Suprapubic skin (tissue), 4 donors: ENCODE measurements at regions not wholly inside any gene's neighbourhood (a gene's known extent, or its start where the extent isn't known, plus 50 kb on each side); places are given as distances from the start of the nearest gene placed in this dataset.
"Not testable (repeated sequence)": the region's sequence is repeated elsewhere in the genome, so short reads cannot be mapped to it uniquely, and the experiment has no call there.

ENCODE experiments used
- DNase-seq, 2 donors: peaks; one replicate each; pipeline ENCODE4 v3.0.0-alpha.2; 2019; ENCODE audit warnings: low spot score in 2 of 2
- H3K27ac ChIP-seq: fragments of 200-600 bp; sonication (generic); one replicate; pipeline ENCODE4 v1.5.1; 2019
- H3K27me3 ChIP-seq: fragments of 200-600 bp; sonication (generic); one replicate; pipeline ENCODE4 v1.5.1; 2019
- H3K36me3 ChIP-seq: fragments of 200-600 bp; sonication (generic); one replicate; pipeline ENCODE4 v1.5.1; 2019
- H3K4me1 ChIP-seq: fragments of 200-600 bp; sonication (generic); one replicate; pipeline ENCODE4 v1.5.1; 2019
- H3K4me3 ChIP-seq: fragments of 200-600 bp; sonication (generic); one replicate; pipeline ENCODE4 v1.5.1; 2019; ENCODE audit warnings: mild to moderate bottlenecking
- H3K9me3 ChIP-seq: fragments of 200-600 bp; sonication (generic); one replicate; pipeline ENCODE4 v1.5.1; 2019
- CTCF ChIP-seq, 2 donors: fragments of 200-600 bp in 1 of 2; fragments of 450-650 bp in 1 of 2; sonication (generic) in 1 of 2; IDR thresholded peaks; one replicate each; pipeline ENCODE4 v1.5.1; 2016 to 2019; ENCODE audit warnings: antibody characterized with exemption in 2 of 2, mild to moderate bottlenecking in 1 of 2, moderate library complexity in 1 of 2
- EP300 ChIP-seq: sonication (generic); formaldehyde crosslinking; IDR thresholded peaks from one replicate; pipeline ENCODE4 v1.6.1; 2017; ENCODE audit warnings: antibody characterized with exemption
- POLR2A ChIP-seq, 2 donors: fragments of 450-650 bp; IDR thresholded peaks; one replicate each; pipeline ENCODE4 v1.6.1; 2017; ENCODE audit warnings: antibody characterized with exemption in 2 of 2, mild to moderate bottlenecking in 2 of 2, moderate library complexity in 2 of 2
- POLR2AphosphoS5 ChIP-seq, 3 donors: sonication (generic); formaldehyde crosslinking; IDR thresholded peaks; one replicate each; pipeline ENCODE4 v1.6.1; 2017; ENCODE audit warnings: antibody characterized with exemption in 3 of 3
- WGBS: methylation state at CpG from one replicate; pipeline ENCODE4 v1.1.5; 2018; 5-methylcytosine and 5-hydroxymethylcytosine counted together

- no peak for DNase-seq
- Histone ChIP-seq H3K9me3 (no peaks in the 10 kb centered on the region), H3K4me1 (peaks cover 14% of the 10 kb centered on the region), H3K27ac (no peak overlapping the region), H3K36me3 (no peaks in the 10 kb centered on the region), H3K4me3 (no peak overlapping the region), H3K27me3 (no peaks in the 10 kb centered on the region)
- TF ChIP-seq CTCF (IDR thresholded peaks at IDR 0.05) (no peak), POLR2AphosphoS5 (IDR thresholded peaks at IDR 0.05) (no peak), EP300 (no peak), POLR2A (IDR thresholded peaks at IDR 0.05) (no peak)
- WGBS = 53% methylated on average over 3 of the region's 3 CpGs
These were observed 312.4 kb upstream of the DIPK2B start for GRCh38 chrX:45513042-45513441.

- Histone ChIP-seq H3K4me1 (peaks cover 7% of the 10 kb centered on the region), H3K27me3 (no peaks in the 10 kb centered on the region), H3K4me3 (no peak overlapping the region), H3K27ac (no peak overlapping the region), H3K36me3 (no peaks in the 10 kb centered on the region), H3K9me3 (no peaks in the 10 kb centered on the region)
- 81% methylated on average over 2 of the region's 2 CpGs for WGBS
- no peak for DNase-seq
- no peak for TF ChIP-seq EP300
- TF ChIP-seq CTCF (IDR thresholded peaks at IDR 0.05) = no peak
- no peak for TF ChIP-seq POLR2A (IDR thresholded peaks at IDR 0.05)
- no peak for TF ChIP-seq POLR2AphosphoS5 (IDR thresholded peaks at IDR 0.05)
These were observed 307.8 kb upstream of the DIPK2B start for GRCh38 chrX:45508454-45508853.

- Histone ChIP-seq H3K27ac (no peak overlapping the region), H3K9me3 (no peaks in the 10 kb centered on the region), H3K36me3 (no peaks in the 10 kb centered on the region), H3K27me3 (no peaks in the 10 kb centered on the region), H3K4me3 (no peak overlapping the region), H3K4me1 (peaks cover 7% of the 10 kb centered on the region)
- no peak for DNase-seq
- TF ChIP-seq POLR2A (IDR thresholded peaks at IDR 0.05) (no peak), POLR2AphosphoS5 (IDR thresholded peaks at IDR 0.05) (no peak), CTCF (IDR thresholded peaks at IDR 0.05) (no peak), EP300 (no peak)
- WGBS = 83% methylated on average over 2 of the region's 2 CpGs
These were observed 305.6 kb upstream of the DIPK2B start for GRCh38 chrX:45506149-45506730.

- Histone ChIP-seq H3K27ac (no peak overlapping the region), H3K4me3 (no peak overlapping the region), H3K4me1 (peaks cover 7% of the 10 kb centered on the region), H3K27me3 (no peaks in the 10 kb centered on the region), H3K9me3 (no peaks in the 10 kb centered on the region), H3K36me3 (no peaks in the 10 kb centered on the region)
- 35% methylated on average over 1 of the region's 1 CpG for WGBS
- TF ChIP-seq CTCF (IDR thresholded peaks at IDR 0.05) (no peak), POLR2A (IDR thresholded peaks at IDR 0.05) (no peak), EP300 (no peak), POLR2AphosphoS5 (IDR thresholded peaks at IDR 0.05) (no peak)
- DNase-seq = no peak
These were observed 304.5 kb upstream of the DIPK2B start for GRCh38 chrX:45505214-45505613.

GRCh38 chrX:45503787-45504362 lies 303.2 kb upstream of the DIPK2B start:
- not testable (repeated sequence) for DNase-seq

GRCh38 chrX:45502396-45502795 lies 301.7 kb upstream of the DIPK2B start:
- DNase-seq = no peak
- H3K4me3 ChIP-seq = no peak overlapping the region
- H3K27me3 ChIP-seq = no peaks in the 10 kb centered on the region
- H3K27ac ChIP-seq = no peak overlapping the region
- WGBS = 75% methylated on average over 2 of the region's 2 CpGs
- TF ChIP-seq CTCF (IDR thresholded peaks at IDR 0.05) (no peak), EP300 (no peak), POLR2A (IDR thresholded peaks at IDR 0.05) (no peak), POLR2AphosphoS5 (IDR thresholded peaks at IDR 0.05) (no peak)
- no peaks in the 10 kb centered on the region for H3K9me3 ChIP-seq
- H3K4me1 ChIP-seq = peaks cover 7% of the 10 kb centered on the region
- no peaks in the 10 kb centered on the region for H3K36me3 ChIP-seq

More at GRCh38 chrX:45503787-45504362, 303.2 kb upstream of the DIPK2B start:
- not testable (repeated sequence) for H3K4me1 ChIP-seq, H3K27me3 ChIP-seq, H3K4me3 ChIP-seq, H3K36me3 ChIP-seq, H3K9me3 ChIP-seq, H3K27ac ChIP-seq
- WGBS = 73% methylated on average over 4 of the region's 31 CpGs
